UCSD-AML1 (cell line): ENCODE measurements at regions not wholly inside any gene's neighbourhood (a gene's known extent, or its start where the extent isn't known, plus 50 kb on each side); places are given as distances from the start of the nearest gene placed in this dataset.

Source experiments
- DNase-seq: peaks from one replicate; lab custom pipeline; 2025; ENCODE audit not compliant: unreplicated experiment; lab: John Stamatoyannopoulos, UW

DNA sequence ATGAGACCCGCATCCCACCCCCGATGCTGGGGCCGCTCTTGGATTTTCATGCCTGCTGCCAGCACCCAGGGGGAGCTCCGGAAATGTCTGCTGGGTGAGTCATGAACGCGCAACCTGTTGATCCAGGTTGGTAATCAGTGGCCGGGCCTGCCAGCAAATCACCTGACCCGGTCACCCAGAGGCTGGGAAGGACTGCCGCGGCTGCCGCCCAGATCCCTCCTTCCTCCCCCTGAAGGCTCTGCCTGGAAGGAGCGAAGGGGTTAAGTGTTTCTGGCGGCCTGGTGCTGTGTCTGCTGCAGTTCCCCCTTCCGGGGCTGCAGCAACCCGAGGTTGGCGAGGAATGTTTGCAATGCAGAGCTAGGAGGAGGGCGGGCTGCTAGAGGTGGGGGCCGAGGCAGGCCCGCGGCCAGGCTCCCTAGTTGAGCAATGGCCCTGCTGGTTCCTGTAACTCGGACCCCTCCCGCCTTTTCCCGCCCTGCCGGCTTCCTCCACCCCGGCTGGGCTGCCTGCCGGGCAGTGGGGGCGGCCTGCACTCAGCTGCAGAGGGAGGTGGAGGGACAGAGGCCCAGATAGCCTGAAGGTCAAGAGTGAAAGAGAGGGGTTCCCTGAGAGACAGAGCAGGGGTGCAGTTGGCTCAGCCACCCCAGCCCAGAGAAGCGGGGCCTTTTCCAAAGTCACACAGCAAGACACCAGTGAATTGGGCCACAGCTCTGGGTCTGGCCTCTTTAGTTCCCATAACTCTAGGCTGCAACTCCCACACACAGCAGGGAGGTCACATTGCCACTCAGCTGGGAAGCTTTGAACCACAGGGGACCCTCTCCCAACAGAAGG lies 156.3 kb upstream of the IER5L start:
- peak; percentile 75 for DNase-seq

DNA sequence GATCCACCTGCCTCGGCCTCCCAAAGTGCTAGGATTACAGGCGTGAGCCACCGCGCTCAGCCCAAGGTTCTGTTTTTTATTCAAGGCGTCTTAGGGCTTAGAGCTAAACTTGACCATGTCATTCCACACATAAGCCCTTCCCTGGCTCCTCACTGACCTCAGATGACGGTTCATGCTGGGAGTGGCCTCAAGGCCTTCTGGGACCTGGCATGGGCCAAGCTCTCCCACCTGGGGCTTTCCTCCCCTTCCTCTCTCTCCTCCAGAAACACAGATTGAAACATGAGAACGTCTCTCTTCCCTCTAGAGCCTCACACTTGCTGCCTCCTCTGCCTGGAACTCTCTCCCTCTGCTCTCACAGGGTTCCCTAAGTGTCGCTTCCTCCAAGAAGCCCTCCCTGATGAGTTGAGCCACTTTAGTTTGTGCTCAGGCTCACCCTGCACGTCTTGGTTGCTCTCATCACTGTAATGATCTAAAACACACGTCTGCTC lies 155.6 kb upstream of the IER5L start:
- DNase-seq = no peak

DNA sequence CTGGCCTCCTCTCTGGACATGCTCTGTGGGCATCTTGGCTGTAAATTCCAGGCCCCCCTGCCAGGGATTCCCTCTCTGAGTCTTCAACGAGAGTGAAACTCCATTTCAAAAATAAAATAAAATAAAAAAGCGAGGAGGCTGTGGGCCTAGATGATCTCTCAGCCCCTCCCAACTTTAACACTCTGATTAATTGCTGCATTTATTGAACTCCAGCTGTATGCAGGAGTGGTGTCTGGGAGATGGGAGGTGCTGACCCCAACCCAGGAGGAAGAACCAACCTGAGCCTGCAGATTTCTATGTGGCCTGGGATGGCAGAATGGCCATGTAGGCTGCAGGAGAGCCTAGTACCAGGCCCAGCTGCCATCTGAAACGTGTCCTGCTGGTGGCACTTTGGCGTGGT lies 154.5 kb upstream of the IER5L start:
- DNase-seq = no peak

DNA sequence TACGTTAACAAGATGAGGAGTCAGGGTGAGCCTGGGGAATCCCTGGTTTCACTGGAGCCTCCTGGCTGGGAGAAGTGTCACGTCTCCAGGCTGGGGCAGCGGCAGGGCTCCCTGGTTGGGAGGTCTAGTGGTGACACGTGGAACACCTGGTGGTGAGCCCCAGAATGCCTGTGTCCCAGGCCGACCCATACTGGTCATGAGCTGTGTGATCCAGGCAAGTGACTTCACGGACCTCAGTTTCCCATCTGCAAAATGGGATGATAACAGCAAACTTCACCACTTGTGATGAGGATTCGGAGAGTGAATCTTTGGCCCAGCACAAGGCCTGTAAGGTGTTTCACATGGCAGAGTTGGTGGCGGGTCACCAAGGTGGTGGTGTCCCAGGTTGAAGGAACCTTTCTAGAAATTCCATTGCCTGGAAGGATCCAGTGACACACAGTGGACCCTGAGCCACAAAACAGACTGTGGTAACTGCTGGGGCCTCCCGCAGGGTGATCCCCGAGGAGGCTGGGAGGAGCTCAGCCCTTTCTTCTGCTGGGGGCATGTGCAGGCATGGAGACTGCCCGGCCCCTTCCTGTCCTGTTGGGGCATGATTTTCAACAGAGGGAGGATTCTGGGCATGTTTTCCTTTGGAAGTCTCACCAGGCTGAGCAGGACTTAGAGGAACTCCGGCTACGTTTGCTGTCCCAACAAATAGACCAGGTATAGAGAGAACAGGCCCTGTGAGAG lies 153.9 kb upstream of the IER5L start:
- no peak for DNase-seq

- DNase-seq = no peak
Observed at GRCh38 chr9:129331493-129331765, 153.4 kb upstream of the IER5L start.

DNA sequence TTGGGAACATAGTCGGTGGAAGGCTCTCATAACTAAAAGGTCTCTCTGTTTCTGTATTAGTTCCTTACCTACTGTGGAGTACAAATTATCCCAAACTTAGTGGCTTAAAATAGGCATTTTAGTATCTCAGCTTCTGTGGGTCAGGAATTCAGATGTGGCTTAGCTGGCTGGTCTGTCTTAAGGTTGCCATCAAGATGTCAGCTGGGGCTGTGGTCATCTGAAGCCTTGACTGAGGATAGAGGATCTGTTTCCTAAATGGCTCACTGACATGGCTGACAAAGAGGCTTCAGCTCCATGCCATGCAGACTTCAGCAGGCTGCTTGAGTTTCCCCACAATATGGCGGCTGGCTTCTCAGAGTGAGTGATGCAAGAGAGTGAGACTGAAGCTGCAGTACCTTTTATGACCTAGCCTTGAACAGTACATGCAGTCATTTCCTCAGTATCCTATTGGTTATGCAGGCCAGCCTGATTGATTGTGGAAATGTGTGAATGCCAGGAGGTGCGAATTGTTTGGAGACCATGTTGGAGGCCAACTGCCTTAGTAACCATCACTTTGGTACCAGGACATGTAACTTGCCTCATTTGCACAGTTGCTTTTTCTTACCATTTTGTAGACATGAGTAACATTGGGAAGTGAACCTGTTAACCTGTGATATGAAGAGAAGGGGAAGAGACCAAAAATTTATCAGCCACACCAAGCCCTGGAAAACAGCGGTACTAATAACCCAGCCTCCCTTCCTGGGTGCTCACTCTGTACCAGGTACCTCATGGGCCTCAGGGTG lies 152.8 kb upstream of the IER5L start:
- no peak for DNase-seq

DNA sequence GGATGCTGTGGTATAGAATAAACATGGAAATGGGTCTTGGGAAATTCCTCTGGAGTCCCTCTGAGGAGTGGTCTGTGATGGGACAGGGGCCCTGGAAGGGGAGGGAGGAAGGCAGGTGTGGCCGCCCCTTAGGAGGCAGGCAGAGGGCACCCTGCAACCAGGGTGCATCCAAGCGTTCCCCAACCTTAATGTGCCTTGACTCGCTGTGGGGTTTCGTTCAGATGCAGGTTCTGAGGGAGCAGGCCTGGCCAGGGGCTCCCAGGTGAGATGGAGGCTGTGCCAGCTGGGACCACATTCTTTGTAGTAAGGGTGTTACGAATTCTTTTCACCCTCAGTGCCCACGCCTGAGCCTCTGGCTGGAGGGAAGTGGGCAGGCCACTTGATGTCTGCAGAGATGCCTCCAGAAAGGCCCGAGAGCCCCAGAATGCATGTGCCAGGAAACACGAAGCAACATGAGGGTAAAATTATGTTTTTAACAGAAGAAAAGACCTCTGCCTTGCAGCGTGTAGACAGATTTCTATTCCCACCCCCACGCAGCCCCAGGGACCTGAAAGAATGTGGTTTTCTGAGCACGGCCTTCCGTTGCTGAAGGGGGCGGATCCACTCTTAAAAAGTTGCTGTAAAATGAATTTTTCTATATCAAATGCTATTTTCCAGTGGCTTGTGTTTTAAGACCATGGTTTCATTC lies 150.4 kb upstream of the IER5L start:
- no peak for DNase-seq

- DNase-seq = no peak
Observed at GRCh38 chr9:129327552-129328328, 149.7 kb upstream of the IER5L start.

- no peak for DNase-seq
Observed at GRCh38 chr9:129326061-129327005, 148.3 kb upstream of the IER5L start.

GRCh38 chr9:129324808-129325502 lies 146.9 kb upstream of the IER5L start:
- DNase-seq = no peak

- no peak for DNase-seq
Observed at GRCh38 chr9:129323999-129324553, 146.0 kb upstream of the IER5L start.

GRCh38 chr9:129323376-129323998 lies 145.4 kb upstream of the IER5L start:
- DNase-seq = no peak

DNA sequence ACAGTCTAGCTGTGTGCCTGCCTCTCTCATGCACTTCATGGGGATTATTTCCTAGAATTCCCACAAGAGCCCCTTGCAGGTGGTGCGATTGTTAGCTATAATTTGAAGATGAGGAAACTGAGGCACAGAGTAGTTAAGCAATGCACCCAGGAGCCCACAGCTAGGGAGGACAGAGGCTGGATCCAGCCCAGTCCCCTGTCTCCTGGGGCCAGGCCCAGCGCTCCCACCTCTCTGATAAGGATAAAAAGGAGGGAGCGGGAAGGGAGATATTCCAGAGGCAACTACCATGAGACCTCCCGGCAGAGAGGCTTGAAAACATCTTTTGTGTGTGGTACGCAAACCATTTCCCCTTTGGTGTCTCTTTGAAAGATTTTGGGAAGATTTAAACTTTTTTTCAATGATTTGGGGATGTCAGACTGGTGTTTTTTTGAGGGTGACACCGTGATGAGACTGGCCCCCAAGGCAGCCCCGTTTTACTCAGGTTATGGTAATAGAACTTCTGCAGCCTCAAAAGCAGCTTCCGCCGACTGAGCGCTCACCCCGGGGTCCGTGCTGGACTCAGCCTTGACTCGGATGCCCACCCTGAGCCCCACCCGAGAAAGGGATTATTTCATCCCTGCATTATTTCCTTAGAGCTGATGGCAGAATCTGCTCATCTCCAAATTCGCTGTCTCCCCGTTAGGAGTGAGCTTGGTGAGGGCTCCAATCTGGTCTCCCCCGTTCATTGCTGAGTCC lies 144.7 kb upstream of the IER5L start:
- DNase-seq = no peak

DNA sequence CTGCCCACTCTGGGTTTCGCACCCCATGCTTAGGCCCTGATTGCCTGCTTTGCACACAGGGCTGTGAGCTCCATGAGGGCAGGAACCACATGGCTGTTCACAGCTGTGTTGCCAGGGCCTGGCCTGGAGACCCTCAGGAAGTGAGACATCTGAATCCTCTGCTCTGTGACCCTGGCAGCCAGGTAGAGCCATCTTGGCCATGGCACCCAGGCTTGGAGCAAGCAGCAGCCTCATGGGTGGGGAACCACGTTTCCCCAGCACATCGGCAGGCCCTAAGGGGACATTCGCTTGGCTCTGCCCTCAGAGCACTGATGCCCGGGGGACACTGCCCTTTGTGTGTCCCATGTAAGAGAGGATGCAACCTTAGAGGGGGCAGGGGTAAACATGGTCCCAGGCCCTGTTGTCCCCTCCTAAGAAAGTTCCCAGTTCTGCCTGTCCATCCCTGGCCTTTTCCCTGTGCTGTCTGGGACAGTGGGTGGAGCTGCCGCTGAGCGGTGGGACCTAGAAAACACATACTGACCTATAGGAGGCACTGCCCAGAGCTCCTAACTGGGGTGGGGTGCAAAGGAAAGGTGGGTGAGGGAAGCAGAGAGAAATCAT lies 144.1 kb upstream of the IER5L start:
- no peak for DNase-seq

- DNase-seq = no peak
Observed at GRCh38 chr9:129321286-129322021, 143.4 kb upstream of the IER5L start.

- peak; percentile 48 for DNase-seq
Observed at GRCh38 chr9:129320575-129321285, 142.7 kb upstream of the IER5L start.
